CD8-positive, alpha-beta memory T cell (primary cell): ENCODE measurements at regions not wholly inside any gene's neighbourhood (a gene's known extent, or its start where the extent isn't known, plus 50 kb on each side); places are given as distances from the start of the nearest gene placed in this dataset.

Experiments used
- CTCF ChIA-PET: fragments of 350-600 bp; sonication (Branson Sonifier 250); formaldehyde crosslinking; loops from one replicate; lab custom pipeline; 2021; ENCODE audit warnings: antibody characterized with exemption; lab: Charles Lee
- POLR2A ChIA-PET: fragments of 350-600 bp; sonication (Branson Sonifier 250); formaldehyde crosslinking; loops from one replicate; lab custom pipeline; 2021; ENCODE audit warnings: antibody characterized with exemption; lab: Charles Lee
- DNase-seq, 5 donors: peaks; one replicate each; pipeline versions ENCODE4 v3.0.0 to v3.0.0-alpha.2; 2020 to 2022; ENCODE audit warnings: mixed read lengths in 1 of 5
- H3K27ac ChIP-seq: one replicate; pipeline ENCODE4 v1.7.0; 2013; ENCODE audit warnings: low read depth, mild to moderate bottlenecking, low read length, moderate library complexity
- H3K27me3 ChIP-seq: 2 replicates; pipeline ENCODE4 v1.7.0; 2013; ENCODE audit warnings: low read length, mild to moderate bottlenecking; ENCODE audit not compliant: insufficient read depth, poor library complexity, severe bottlenecking
- H3K36me3 ChIP-seq: 2 replicates; pipeline ENCODE4 v1.7.0; 2013; ENCODE audit warnings: mild to moderate bottlenecking, low read length, moderate library complexity; ENCODE audit not compliant: insufficient read depth
- H3K4me1 ChIP-seq: 2 replicates; pipeline ENCODE4 v1.7.0; 2013; ENCODE audit warnings: mild to moderate bottlenecking, low read length, moderate library complexity; ENCODE audit not compliant: insufficient read depth
- H3K4me3 ChIP-seq: 2 replicates; pipeline ENCODE4 v1.7.0; 2013; ENCODE audit warnings: mild to moderate bottlenecking, low read length
- H3K9me3 ChIP-seq: 2 replicates; pipeline ENCODE4 v1.7.0; 2013; ENCODE audit warnings: mild to moderate bottlenecking, low read length
- H3K27ac Mint-ChIP-seq, 8 donors: one replicate each; pipeline ENCODE4 v1.8.0; 2020 to 2021; ENCODE audit warnings: mixed read lengths in 8 of 8, mild to moderate bottlenecking in 6 of 8, inconsistent platforms in 3 of 8, moderate library complexity in 3 of 8
- H3K27me3 Mint-ChIP-seq, 2 donors: one replicate each; pipeline ENCODE4 v1.8.0; 2020 to 2021; ENCODE audit warnings: mixed read lengths in 2 of 2, mild to moderate bottlenecking in 1 of 2, moderate library complexity in 1 of 2
- H3K36me3 Mint-ChIP-seq, 3 donors: one replicate each; pipeline ENCODE4 v1.8.0; 2020 to 2021; ENCODE audit warnings: mixed read lengths in 3 of 3, inconsistent platforms in 1 of 3, mild to moderate bottlenecking in 1 of 3
- H3K4me1 Mint-ChIP-seq, 3 donors: one replicate each; pipeline ENCODE4 v1.8.0; 2020 to 2021; ENCODE audit warnings: mixed read lengths in 3 of 3, inconsistent platforms in 1 of 3, mild to moderate bottlenecking in 1 of 3
- H3K4me3 Mint-ChIP-seq, 7 donors: one replicate each; pipeline ENCODE4 v1.8.0; 2020 to 2021; ENCODE audit warnings: mixed read lengths in 7 of 7, mild to moderate bottlenecking in 6 of 7, moderate library complexity in 4 of 7, inconsistent platforms in 2 of 7
- H3K9me3 Mint-ChIP-seq, 5 donors: one replicate each; pipeline ENCODE4 v1.8.0; 2020 to 2022; ENCODE audit warnings: mixed read lengths in 5 of 5, mild to moderate bottlenecking in 3 of 5, moderate library complexity in 2 of 5, inconsistent platforms in 1 of 5

DNA sequence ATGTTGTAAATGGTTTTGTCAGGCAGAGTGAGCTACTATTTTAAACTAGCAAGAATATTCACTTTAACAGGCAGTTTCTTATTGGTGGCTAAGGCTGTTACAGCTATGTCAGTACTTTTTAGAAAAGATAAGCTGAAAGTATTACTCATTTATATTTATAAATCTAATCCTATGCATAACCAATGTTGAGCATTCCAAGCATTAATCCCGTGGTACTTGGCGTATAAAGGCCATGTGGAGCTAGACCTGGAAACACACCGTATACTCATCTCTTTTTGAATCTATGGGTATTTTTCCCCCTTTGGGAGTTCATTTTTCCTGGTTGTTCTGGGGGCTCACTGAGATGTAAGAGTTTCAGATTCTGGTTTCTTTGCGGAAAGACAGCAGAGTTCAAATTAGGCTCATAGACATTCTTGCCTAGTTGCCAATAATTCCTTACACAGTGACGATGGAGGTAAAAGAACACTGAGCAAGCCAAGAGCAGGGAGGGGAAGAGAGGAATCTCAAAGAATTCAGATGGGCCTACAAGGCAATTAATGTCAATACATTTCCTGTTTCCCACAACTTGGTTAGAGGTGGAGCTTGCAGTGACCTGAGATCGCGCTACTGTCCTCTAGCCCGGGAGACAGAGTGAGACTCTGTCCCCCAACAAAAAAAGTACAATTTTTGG lies 211.5 kb downstream of the SOX4 start:
- Mint-ChIP-seq H3K4me1 (no peaks in the 10 kb centered on the region), H3K36me3 (no peaks in the 10 kb centered on the region), H3K4me3 (no peak overlapping the region), H3K27me3 (peaks cover 0 to 2% of the 10 kb centered on the region in 2 donors), H3K27ac (no peak overlapping the region), H3K9me3 (peaks cover 0 to 2% (median 0%) of the 10 kb centered on the region in 5 donors)
- Histone ChIP-seq H3K9me3 (no peaks in the 10 kb centered on the region), H3K4me3 (no peak overlapping the region), H3K27me3 (no peaks in the 10 kb centered on the region), H3K27ac (no peak overlapping the region), H3K4me1 (no peaks in the 10 kb centered on the region), H3K36me3 (no peaks in the 10 kb centered on the region)
- no peak for DNase-seq
- ChIA-PET CTCF (no interaction called here), POLR2A (no interaction called here)

DNA sequence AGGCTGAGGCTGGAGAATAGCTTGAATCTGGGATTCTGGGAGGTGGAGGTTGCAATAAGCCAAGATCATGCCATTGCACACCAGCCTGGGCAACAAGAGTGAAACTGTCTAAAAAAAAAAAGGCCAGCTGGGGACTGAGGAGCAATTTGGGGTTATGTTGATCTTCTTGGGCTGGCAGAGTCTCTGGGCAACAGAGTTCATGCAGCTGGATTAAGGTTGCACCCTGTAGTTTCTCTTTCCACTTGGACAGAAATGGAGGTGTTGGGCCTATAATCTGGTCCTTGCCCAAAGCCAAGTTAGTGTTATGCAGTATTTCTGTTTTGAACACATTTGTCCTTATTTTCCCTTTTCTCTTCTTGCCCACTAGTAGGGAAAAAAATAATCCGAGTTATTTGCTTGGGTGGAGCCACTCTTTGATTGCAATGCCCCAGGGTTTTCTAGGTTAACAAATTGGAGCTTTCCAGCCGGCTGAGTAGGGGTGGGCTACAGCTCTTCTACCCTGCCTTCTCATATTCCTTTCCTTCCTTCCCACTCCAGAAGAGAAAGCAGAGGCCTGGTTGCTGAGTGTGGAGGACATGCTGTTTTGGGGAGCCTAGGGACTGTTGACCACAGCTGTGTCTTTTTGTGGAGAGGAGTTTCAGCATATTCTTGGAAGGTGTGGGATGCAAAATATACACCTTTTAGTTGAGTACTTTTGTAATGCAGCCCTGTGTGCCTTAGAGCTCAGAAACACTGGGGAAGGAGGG lies 213.9 kb downstream of the SOX4 start:
- POLR2A ChIA-PET, result no interaction called here
- no peak overlapping the region for H3K27ac Mint-ChIP-seq
- no peaks in the 10 kb centered on the region for H3K4me1 Mint-ChIP-seq
- H3K4me3 Mint-ChIP-seq, result no peak overlapping the region
- H3K9me3 Mint-ChIP-seq, result peaks cover 0 to 2% (median 0%) of the 10 kb centered on the region in 5 donors
- Histone ChIP-seq H3K4me1 (no peaks in the 10 kb centered on the region), H3K36me3 (no peaks in the 10 kb centered on the region), H3K4me3 (no peak overlapping the region), H3K9me3 (no peaks in the 10 kb centered on the region), H3K27ac (no peak overlapping the region), H3K27me3 (no peaks in the 10 kb centered on the region)
- CTCF ChIA-PET, result no interaction called here
- no peak for DNase-seq
- H3K27me3 Mint-ChIP-seq, result peaks cover 0 to 2% of the 10 kb centered on the region in 2 donors
- H3K36me3 Mint-ChIP-seq, result no peaks in the 10 kb centered on the region

DNA sequence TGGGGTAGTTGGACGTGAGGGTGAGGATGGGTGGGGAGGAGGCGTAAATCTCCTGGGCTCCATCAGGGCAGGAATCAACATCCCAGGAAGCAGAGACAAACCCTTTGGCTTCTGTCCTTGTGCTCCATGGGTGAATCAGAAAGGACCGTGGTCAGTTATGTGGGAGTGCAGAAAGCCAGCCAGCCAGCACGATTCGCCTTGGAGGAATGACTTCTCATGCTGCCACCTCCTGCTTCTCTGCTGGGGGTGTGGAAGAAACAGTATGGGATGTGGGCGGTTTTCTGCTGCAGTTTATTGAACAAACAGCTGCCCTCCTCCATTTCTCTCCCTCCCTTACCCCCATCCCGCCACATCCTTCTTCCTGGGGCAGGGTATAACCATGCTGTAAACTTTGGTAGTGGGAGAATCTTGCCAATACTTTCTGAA lies 214.5 kb downstream of the SOX4 start:
- no peak overlapping the region for H3K27ac Mint-ChIP-seq
- ChIA-PET CTCF (interaction anchor here (0.6 kb wide), 1 partner anchor 316 kb away, joined by 3 read pairs; no protein-coding TSS in a partner anchor), POLR2A (no interaction called here)
- DNase-seq, result no peak
- Histone ChIP-seq H3K4me1 (no peaks in the 10 kb centered on the region), H3K9me3 (no peaks in the 10 kb centered on the region), H3K36me3 (no peaks in the 10 kb centered on the region), H3K27me3 (no peaks in the 10 kb centered on the region), H3K4me3 (no peak overlapping the region), H3K27ac (no peak overlapping the region)
- peaks cover 0 to 2% (median 0%) of the 10 kb centered on the region in 5 donors for H3K9me3 Mint-ChIP-seq
- no peaks in the 10 kb centered on the region for H3K36me3 Mint-ChIP-seq
- H3K4me1 Mint-ChIP-seq, result no peaks in the 10 kb centered on the region
- H3K27me3 Mint-ChIP-seq, result peaks cover 0 to 2% of the 10 kb centered on the region in 2 donors
- no peak overlapping the region for H3K4me3 Mint-ChIP-seq

- Histone ChIP-seq H3K4me3 (no peak overlapping the region), H3K9me3 (no peaks in the 10 kb centered on the region), H3K27ac (no peak overlapping the region), H3K27me3 (no peaks in the 10 kb centered on the region), H3K4me1 (no peaks in the 10 kb centered on the region), H3K36me3 (no peaks in the 10 kb centered on the region)
- CTCF ChIA-PET, result interaction anchor here (0.6 kb wide), 1 partner anchor 317 kb away, joined by 3 read pairs; no protein-coding TSS in a partner anchor
- peaks cover 0 to 2% of the 10 kb centered on the region in 2 donors for H3K27me3 Mint-ChIP-seq
- no peak for DNase-seq
- no peaks in the 10 kb centered on the region for H3K4me1 Mint-ChIP-seq
- no peaks in the 10 kb centered on the region for H3K36me3 Mint-ChIP-seq
- H3K9me3 Mint-ChIP-seq, result peaks cover 0 to 2% (median 0%) of the 10 kb centered on the region in 5 donors
- POLR2A ChIA-PET, result no interaction called here
- no peak overlapping the region for H3K27ac Mint-ChIP-seq
- no peak overlapping the region for H3K4me3 Mint-ChIP-seq
These were observed 215.1 kb downstream of the SOX4 start for GRCh38 chr6:21808551-21809242.

DNA sequence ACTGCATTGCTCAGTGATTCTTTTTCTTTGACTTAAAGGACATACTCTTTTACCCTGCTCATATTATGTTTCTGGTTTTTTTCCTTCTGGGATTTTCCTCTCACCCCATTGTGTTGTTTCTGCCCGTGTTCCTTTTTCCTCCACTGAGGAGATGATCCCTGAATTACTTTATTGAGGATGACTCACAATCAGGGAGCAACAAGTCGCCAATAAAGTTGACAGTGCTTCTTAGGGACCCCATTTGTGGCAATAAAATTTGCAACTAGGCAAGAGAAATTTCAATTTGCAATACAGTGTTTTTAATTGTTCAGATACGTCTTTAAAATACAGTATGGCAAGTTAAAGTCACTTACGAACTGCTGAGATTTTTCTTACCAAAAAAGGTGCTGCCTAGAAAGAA lies 217.9 kb downstream of the SOX4 start:
- Histone ChIP-seq H3K27ac (no peak overlapping the region), H3K9me3 (no peaks in the 10 kb centered on the region), H3K36me3 (no peaks in the 10 kb centered on the region), H3K4me3 (no peak overlapping the region), H3K27me3 (no peaks in the 10 kb centered on the region), H3K4me1 (no peaks in the 10 kb centered on the region)
- CTCF ChIA-PET, result no interaction called here
- Mint-ChIP-seq H3K4me3 (no peak overlapping the region), H3K27ac (no peak overlapping the region), H3K9me3 (peaks cover 0 to 4% (median 0%) of the 10 kb centered on the region in 5 donors), H3K36me3 (no peaks in the 10 kb centered on the region), H3K27me3 (peaks cover 0 to 4% of the 10 kb centered on the region in 2 donors), H3K4me1 (no peaks in the 10 kb centered on the region)
- DNase-seq, result no peak
- POLR2A ChIA-PET, result no interaction called here

DNA sequence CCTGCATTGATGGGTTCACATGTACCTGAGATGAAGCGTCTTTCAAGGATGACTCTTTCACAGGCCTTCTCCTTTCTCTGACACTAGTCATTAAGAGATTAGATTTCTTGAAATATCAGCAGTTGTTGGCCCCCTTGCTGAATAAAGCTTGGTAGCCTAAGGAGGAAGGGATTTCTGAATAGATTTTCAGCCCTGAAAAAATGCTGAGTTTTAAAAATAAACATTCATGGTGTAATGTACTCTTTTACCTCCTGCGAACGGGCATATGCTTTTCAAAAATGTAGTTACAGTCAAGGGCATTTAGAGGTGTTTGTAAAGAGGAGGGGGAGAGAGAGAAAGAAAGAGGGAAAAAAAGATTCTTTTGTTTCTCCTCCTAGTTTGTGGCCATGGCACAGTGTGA lies 222.7 kb downstream of the SOX4 start:
- no peak overlapping the region for H3K4me3 Mint-ChIP-seq
- peaks cover 0 to 4% (median 0%) of the 10 kb centered on the region in 5 donors for H3K9me3 Mint-ChIP-seq
- H3K27ac Mint-ChIP-seq, result no peak overlapping the region

GRCh38 chr6:21820442-21820841 lies 226.9 kb downstream of the SOX4 start:
- peaks cover 0 to 2% (median 0%) of the 10 kb centered on the region in 5 donors for H3K9me3 Mint-ChIP-seq
- H3K27ac Mint-ChIP-seq, result no peak overlapping the region
- no peak overlapping the region for H3K4me3 Mint-ChIP-seq
- POLR2A ChIA-PET, result no interaction called here
- no peaks in the 10 kb centered on the region for H3K27me3 ChIP-seq
- no peak overlapping the region for H3K4me3 ChIP-seq
- H3K36me3 ChIP-seq, result no peaks in the 10 kb centered on the region
- no peaks in the 10 kb centered on the region for H3K9me3 ChIP-seq
- no peaks in the 10 kb centered on the region for H3K4me1 Mint-ChIP-seq
- CTCF ChIA-PET, result no interaction called here
- H3K4me1 ChIP-seq, result no peaks in the 10 kb centered on the region
- no peaks in the 10 kb centered on the region for H3K36me3 Mint-ChIP-seq
- no peak for DNase-seq
- no peak overlapping the region for H3K27ac ChIP-seq
- peaks cover 0 to 3% of the 10 kb centered on the region in 2 donors for H3K27me3 Mint-ChIP-seq

More for the DNA sequence above, 222.7 kb downstream of the SOX4 start:
- H3K4me1 ChIP-seq, result no peaks in the 10 kb centered on the region
- H3K4me3 ChIP-seq, result no peak overlapping the region
- H3K9me3 ChIP-seq, result no peaks in the 10 kb centered on the region
- H3K27me3 ChIP-seq, result no peaks in the 10 kb centered on the region
- Mint-ChIP-seq H3K4me1 (no peaks in the 10 kb centered on the region), H3K36me3 (no peaks in the 10 kb centered on the region), H3K27me3 (peaks cover 0 to 2% of the 10 kb centered on the region in 2 donors)
- DNase-seq, result no peak
- ChIA-PET POLR2A (no interaction called here), CTCF (no interaction called here)
- no peak overlapping the region for H3K27ac ChIP-seq
- H3K36me3 ChIP-seq, result no peaks in the 10 kb centered on the region

DNA sequence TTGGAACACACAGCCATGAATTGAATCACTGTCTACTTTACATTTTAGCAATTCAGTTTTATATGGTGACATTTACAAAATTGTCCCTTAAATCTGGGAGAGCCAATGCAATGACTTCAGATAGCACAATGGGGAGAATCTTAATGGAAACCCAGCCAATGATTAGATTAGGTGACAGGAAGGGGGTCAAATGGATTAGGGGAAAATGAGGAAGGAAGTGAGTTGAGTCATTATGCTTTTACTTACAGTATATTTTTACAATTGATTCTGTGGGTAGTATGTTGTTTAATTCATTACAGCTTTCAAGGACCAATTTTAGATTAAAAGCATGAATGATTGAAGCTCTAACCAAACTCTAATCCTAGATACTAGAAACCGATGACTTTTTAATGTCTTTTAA lies 229.8 kb downstream of the SOX4 start:
- no peaks in the 10 kb centered on the region for H3K36me3 ChIP-seq
- H3K9me3 ChIP-seq, result no peaks in the 10 kb centered on the region
- ChIA-PET CTCF (no interaction called here), POLR2A (no interaction called here)
- peaks cover 1 to 3% of the 10 kb centered on the region in 2 donors for H3K27me3 Mint-ChIP-seq
- no peaks in the 10 kb centered on the region for H3K4me1 Mint-ChIP-seq
- H3K4me3 Mint-ChIP-seq, result no peak overlapping the region
- no peak for DNase-seq
- H3K27ac ChIP-seq, result no peak overlapping the region
- H3K27me3 ChIP-seq, result no peaks in the 10 kb centered on the region
- H3K9me3 Mint-ChIP-seq, result peaks cover 0 to 4% (median 0%) of the 10 kb centered on the region in 5 donors
- H3K4me1 ChIP-seq, result no peaks in the 10 kb centered on the region
- no peak overlapping the region for H3K27ac Mint-ChIP-seq
- H3K4me3 ChIP-seq, result no peak overlapping the region
- H3K36me3 Mint-ChIP-seq, result no peaks in the 10 kb centered on the region
